Lung (tissue), 11 donors: ENCODE measurements at regions not wholly inside any gene's neighbourhood (a gene's known extent, or its start where the extent isn't known, plus 50 kb on each side); places are given as distances from the start of the nearest gene placed in this dataset.

Source experiments
- ATAC-seq: fragments of 200-7000 bp; cut with Tn5 transposase; one replicate; pipeline ENCODE4 v1.9.1; 2020; ENCODE audit warnings: moderate number of reproducible peaks; ENCODE audit not compliant: insufficient read depth, low FRiP score
- DNase-seq, 3 donors: peaks; one replicate each; pipeline ENCODE4 v3.0.0-alpha.2; 2013 to 2017
- H3K27ac ChIP-seq, 2 donors: one replicate each; pipeline ENCODE4 v1.5.1; 2013; ENCODE audit warnings: mild to moderate bottlenecking in 2 of 2, moderate library complexity in 2 of 2, control low read depth in 1 of 2, inconsistent platforms in 1 of 2, low read depth in 1 of 2, low read length in 1 of 2
- H3K27me3 ChIP-seq, 3 donors: one replicate each; pipeline ENCODE4 v1.5.1; 2013; ENCODE audit warnings: low read length in 2 of 3; ENCODE audit not compliant: control insufficient read depth in 3 of 3, insufficient read depth in 3 of 3
- H3K36me3 ChIP-seq, 4 donors: one replicate each; pipeline ENCODE4 v1.5.1; 2013; ENCODE audit warnings: low read length in 4 of 4, mild to moderate bottlenecking in 1 of 4, moderate library complexity in 1 of 4; ENCODE audit not compliant: control insufficient read depth in 4 of 4, insufficient read depth in 4 of 4
- H3K4me1 ChIP-seq, 5 donors: one replicate each; pipeline ENCODE4 v1.5.1; 2013; ENCODE audit warnings: low read length in 5 of 5, mild to moderate bottlenecking in 2 of 5, moderate library complexity in 1 of 5; ENCODE audit not compliant: control insufficient read depth in 5 of 5, insufficient read depth in 5 of 5
- H3K4me3 ChIP-seq: one replicate; pipeline ENCODE4 v1.5.1; 2013; ENCODE audit warnings: mild to moderate bottlenecking, control low read depth, moderate library complexity
- H3K9ac ChIP-seq, 2 donors: one replicate each; pipeline ENCODE4 v1.5.1; 2013; ENCODE audit warnings: low read length in 2 of 2, control low read depth in 1 of 2; ENCODE audit not compliant: insufficient read depth in 1 of 2
- H3K9me3 ChIP-seq, 4 donors: one replicate each; pipeline ENCODE4 v1.5.1; 2013; ENCODE audit warnings: low read length in 3 of 4, mild to moderate bottlenecking in 1 of 4, moderate library complexity in 1 of 4; ENCODE audit not compliant: control insufficient read depth in 4 of 4, insufficient read depth in 3 of 4
- CTCF ChIP-seq: IDR thresholded peaks from 2 replicates; pipeline ENCODE4 v1.5.1; 2012; ENCODE audit warnings: mild to moderate bottlenecking; ENCODE audit errors: control extremely low read depth, extremely low read depth
- WGBS, 2 donors: extraction: QIAGEN DNeasy Blood & Tissue Kit; methylation state at CpG; one replicate each; pipeline ENCODE4 v1.1.7; 2013; 5-methylcytosine and 5-hydroxymethylcytosine counted together
- donor health status: control.
- donor health status: control.
- donor health status: Bipolar disorder and iron deficiency.
- donor health status: healthy.
- donor health status: DM: yes; HTN: yes; CAD: no.

GRCh38 chr12:107992029-107992428 lies 137.1 kb upstream of the WSCD2 start:
- no peak overlapping the region for H3K27ac ChIP-seq
- no peak overlapping the region for H3K4me3 ChIP-seq
- H3K27me3 ChIP-seq = no peaks in the 10 kb centered on the region
- no peak for TF ChIP-seq CTCF
- ATAC-seq (no peak), DNase-seq (no peak)
- peaks cover 0 to 3% (median 0%) of the 10 kb centered on the region in 4 donors for H3K9me3 ChIP-seq
- no peak overlapping the region for H3K9ac ChIP-seq
- H3K36me3 ChIP-seq = no peaks in the 10 kb centered on the region
- H3K4me1 ChIP-seq = no peaks in the 10 kb centered on the region
- 38 to 61% methylated on average over 2 of the region's 2 CpGs for WGBS, 2 donors

- peaks cover 0 to 3% (median 0%) of the 10 kb centered on the region in 4 donors for H3K9me3 ChIP-seq
- H3K36me3 ChIP-seq = no peaks in the 10 kb centered on the region
- no peak overlapping the region for H3K9ac ChIP-seq
- TF ChIP-seq CTCF = no peak
- H3K27me3 ChIP-seq = no peaks in the 10 kb centered on the region
- DNase-seq (peak; percentile 18 to 26 (median 26)), ATAC-seq (no peak)
- H3K4me1 ChIP-seq = no peaks in the 10 kb centered on the region
- no peak overlapping the region for H3K4me3 ChIP-seq
- WGBS, 2 donors = 49 to 52% methylated on average over 4 of the region's 4 CpGs
- H3K27ac ChIP-seq = no peak overlapping the region
Measured at GRCh38 chr12:107992870-107993451, 136.1 kb upstream of the WSCD2 start.

- WGBS, 2 donors = 89 to 95% methylated on average over 4 of the region's 4 CpGs
- no peak overlapping the region for H3K9ac ChIP-seq
Measured at GRCh38 chr12:107998863-107999262, 130.2 kb upstream of the WSCD2 start.

More at GRCh38 chr12:107998863-107999262, 130.2 kb upstream of the WSCD2 start:
- Histone ChIP-seq H3K4me3 (no peak overlapping the region), H3K36me3 (no peaks in the 10 kb centered on the region), H3K9me3 (peaks cover 0 to 10% (median 0%) of the 10 kb centered on the region in 4 donors), H3K27ac (no peak overlapping the region), H3K4me1 (no peaks in the 10 kb centered on the region), H3K27me3 (no peaks in the 10 kb centered on the region)
- ATAC-seq (no peak), DNase-seq (no peak)
- TF ChIP-seq CTCF = no peak
